GM13977 (cell line): ENCODE measurements at regions not wholly inside any gene's neighbourhood (a gene's known extent, or its start where the extent isn't known, plus 50 kb on each side); places are given as distances from the start of the nearest gene placed in this dataset.

ENCODE experiments used
- DNase-seq: peaks from one replicate; pipeline ENCODE4 v3.0.0; 2012; ENCODE audit warnings: low spot score
- in situ Hi-C: fragments of 300-500 bp; cut with MboI; formaldehyde crosslinking; loops from one replicate; pipeline ENCODE4 v1.12.0; 2022; ENCODE audit warnings: low sequenced_read_pairs, low pct_unique_long_range_greater_than_20kb, mixed read lengths, inconsistent platforms; ENCODE audit not compliant: unreplicated experiment
- TF ChIP-seq, protein P1 (sequence below): IDR thresholded peaks from 2 replicates; pipeline ENCODE4 v1.5.1; 2012; ENCODE audit warnings: mild to moderate bottlenecking, control low read depth; ENCODE audit not compliant: insufficient read depth; ENCODE audit errors: extremely low read depth, missing control alignments

DNA sequence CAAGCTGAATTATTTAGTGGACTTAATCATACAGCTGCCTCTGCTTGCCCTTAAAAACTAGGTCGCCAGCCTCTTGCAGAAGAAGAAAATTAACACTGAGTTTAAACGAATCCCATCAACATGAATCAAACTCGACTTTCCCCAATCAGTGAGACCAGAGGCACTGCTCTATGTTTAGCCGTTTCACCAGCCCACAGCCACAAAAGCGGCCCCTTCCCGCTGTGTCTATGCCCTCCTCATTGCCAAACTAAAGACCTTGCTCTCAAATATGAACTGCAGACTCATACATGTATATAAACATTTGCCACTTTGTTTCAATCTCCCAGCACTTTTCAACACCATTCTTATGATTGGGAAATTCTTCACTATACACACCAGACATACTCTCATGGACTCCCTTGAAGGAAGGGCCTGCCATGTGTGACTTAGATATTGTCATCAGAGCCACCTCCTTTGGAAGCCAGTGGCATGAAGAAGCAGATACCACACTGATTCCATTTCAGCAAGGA is 105.8 kb upstream of the ADGRF1 start:
- DNase-seq = no peak
- TF ChIP-seq, protein P1, sequence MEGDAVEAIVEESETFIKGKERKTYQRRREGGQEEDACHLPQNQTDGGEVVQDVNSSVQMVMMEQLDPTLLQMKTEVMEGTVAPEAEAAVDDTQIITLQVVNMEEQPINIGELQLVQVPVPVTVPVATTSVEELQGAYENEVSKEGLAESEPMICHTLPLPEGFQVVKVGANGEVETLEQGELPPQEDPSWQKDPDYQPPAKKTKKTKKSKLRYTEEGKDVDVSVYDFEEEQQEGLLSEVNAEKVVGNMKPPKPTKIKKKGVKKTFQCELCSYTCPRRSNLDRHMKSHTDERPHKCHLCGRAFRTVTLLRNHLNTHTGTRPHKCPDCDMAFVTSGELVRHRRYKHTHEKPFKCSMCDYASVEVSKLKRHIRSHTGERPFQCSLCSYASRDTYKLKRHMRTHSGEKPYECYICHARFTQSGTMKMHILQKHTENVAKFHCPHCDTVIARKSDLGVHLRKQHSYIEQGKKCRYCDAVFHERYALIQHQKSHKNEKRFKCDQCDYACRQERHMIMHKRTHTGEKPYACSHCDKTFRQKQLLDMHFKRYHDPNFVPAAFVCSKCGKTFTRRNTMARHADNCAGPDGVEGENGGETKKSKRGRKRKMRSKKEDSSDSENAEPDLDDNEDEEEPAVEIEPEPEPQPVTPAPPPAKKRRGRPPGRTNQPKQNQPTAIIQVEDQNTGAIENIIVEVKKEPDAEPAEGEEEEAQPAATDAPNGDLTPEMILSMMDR = no peak
- in situ Hi-C loops = no loop called here

DNA sequence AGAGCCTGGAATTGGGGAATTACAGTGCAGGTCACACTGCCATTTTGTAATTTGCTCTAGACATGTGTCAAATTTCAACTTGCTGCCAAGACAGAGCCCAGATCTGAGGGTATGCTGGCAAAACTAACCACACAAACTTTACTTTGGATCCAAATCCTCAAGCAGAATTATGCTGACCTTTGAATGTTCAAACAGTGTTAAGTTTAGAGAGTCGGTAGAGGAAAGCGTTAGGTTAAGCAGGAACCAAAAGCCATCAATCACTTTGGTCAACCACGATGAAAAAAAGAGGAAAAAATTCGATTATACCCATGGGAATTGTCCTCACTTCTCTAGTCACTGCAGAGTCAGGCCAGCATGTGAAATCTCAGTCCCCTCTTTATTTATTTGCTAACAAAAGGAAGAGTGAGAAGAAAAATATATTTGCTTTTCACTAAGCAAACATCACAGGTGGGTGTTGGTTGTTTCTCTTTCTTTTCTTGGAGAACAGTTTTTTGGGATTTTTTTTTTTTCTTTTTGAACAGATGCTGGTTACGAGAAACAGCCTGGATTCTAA is 105.1 kb upstream of the ADGRF1 start:
- TF ChIP-seq, protein P1 = no peak
- in situ Hi-C loops = no loop called here
- no peak for DNase-seq

DNA sequence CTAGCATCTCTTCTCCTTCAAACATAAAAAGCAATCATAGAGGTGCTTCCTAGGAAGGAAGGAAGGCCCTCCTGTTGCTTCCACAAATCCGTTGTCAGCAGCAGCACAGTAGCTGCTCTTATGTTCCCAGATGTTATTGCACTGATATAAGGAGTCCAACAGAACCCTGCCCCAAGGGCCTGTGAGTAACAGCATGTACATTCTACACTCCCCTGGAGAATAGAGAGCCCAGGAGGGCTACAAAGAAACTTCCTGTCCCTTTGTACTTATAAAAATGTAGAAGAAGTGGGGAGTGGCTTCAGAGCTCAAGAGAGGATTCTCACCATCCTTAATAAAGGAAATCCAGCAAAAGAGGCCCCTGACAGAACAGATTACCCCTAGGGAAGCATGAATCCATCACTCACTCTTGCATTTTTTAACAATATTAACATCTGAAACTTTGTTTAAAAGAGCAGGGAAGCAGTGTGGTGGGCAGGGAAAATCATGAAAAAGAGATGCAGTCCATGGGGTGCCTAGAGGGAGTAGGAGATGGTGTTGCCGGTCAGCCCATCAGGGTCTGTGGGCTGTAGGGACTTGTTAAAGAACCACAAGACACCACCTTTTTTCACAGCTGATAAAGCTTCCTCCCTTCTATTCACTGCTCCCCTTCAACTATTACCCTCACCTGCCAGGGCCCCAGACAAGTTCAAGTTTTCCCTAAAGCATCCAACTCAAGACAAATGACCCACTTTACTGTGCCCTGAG is 104.5 kb upstream of the ADGRF1 start:
- in situ Hi-C loops = no loop called here
- DNase-seq = no peak

DNA sequence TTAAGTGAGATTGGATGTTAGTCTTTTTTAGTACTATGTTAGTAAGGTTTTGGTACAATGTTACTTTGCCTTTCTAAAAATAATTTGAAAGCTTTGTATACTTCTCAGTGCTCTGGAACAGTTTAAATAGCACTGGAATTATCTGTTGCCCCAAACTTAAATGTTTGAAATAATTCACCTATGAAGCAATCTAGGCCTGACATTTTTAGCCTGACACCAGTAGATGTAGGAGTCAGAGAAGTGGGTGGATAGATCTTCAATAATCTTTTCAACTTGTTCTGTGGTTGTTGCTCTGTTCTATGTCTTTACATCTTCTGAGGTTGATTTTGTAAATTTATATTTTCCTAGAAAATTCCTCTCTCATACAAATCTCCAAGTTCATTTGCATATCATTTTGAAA is 103.1 kb upstream of the ADGRF1 start:
- in situ Hi-C loops = no loop called here
- DNase-seq = no peak
- TF ChIP-seq, protein P1 = no peak

More for the DNA sequence above, 104.5 kb upstream of the ADGRF1 start:
- TF ChIP-seq, protein P1 = no peak

DNA sequence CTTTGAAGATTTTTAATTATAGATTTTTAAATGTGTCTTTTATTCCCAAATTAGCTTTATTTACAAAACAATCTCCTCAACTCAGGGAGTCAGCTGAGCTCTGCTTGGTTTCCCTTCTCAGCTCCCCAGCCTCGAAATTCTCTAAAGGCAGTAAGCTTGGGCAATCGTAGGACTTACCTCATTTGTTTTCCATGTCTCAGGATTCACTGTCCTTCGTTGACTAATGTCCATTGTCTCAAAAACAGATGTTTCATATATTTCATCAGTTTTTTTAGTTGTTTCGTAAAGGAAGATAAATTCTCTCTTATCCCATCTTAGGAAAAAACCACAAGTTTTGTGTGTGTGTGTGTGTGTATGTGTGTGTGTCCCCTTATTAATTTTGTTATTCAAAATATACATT is 102.2 kb upstream of the ADGRF1 start:
- TF ChIP-seq, protein P1 = no peak
- no peak for DNase-seq
- in situ Hi-C loops = no loop called here

DNA sequence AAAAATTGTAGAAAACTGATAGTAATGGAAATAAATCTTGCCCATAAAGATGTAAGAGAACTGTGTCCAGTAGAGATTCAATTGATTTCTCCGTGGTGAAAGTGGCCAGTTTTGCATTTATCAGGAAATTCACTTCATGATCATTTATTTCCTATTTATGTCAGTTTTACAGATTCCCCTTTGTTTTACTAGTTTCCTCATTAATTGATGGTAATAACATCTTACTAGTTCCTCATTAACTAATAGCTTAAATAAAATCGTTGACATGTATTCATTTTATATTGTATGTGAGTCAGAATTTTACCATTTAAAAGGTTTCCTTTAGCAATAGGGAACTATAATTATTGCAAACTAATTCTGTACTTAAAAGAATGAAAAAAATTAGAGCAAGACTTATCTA is 99.8 kb upstream of the ADGRF1 start:
- TF ChIP-seq, protein P1 = no peak
- no peak for DNase-seq
- in situ Hi-C loops = no loop called here
